ENCODE measurements at regions not wholly inside any gene's neighbourhood (a gene's known extent, or its start where the extent isn't known, plus 50 kb on each side); places are given as distances from the start of the nearest gene placed in this dataset.
A peak's percentile ranks its signal among the peaks of the same experiment; 100 is the strongest.

DNA sequence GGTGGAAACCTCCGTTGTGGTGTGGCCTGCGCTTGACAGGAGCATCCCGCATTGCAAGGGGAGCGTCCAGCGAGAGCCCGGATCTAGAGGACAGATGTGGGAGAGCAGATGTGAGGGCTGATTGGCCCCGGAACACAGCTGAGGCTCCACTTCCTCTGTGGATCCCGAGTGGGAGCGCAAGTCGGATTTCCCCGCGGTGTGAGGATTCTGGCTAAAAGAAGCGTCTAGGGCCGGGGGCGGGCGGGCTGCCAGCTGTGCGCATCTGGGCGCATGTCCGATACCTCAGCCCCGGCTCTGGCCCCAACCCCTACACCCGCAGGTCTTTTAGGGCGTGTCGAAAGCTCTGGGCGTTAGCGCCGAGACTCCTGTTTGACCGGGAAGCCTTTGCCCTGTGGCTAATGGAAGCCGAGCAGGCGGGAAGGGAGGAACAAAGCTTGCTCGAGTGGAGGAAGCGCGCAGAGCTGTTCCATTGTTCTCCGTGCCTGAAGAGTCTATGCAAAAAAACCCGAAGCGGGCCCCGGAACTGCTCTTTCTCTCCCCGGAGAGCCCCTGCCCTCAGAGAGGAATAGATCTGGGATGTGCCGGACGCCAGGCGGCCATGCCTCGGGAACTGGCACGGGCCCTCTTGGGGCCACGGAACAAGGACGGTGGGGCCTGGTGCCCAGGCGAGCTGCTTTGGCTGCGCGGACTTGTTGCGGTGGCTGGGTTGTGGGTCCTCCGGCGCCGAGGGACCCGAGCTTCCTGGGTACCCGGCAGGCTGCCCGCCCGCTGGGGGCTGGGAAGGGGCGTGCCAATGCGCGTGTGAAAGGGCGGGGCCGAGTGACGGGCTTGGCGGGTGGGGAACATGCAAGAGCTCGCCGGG, 111.1 kb downstream of the NAV1 start:
- Histone ChIP-seq H3K9ac (ENCODE audit: low read depth in 1 of 2, low read length in 2 of 2) (no peak overlapping the region), H3K4me1 (ENCODE audit: control insufficient read depth in 4 of 4, insufficient read depth in 4 of 4, low read length in 3 of 4) (peaks cover 9 to 26% (median 18%) of the 10 kb centered on the region in 4 donors), H3K27me3 (ENCODE audit: control insufficient read depth in 4 of 4, insufficient read depth in 4 of 4, low read length in 3 of 4) (peaks cover 0 to 2% (median 0%) of the 10 kb centered on the region in 4 donors), H3K9me3 (ENCODE audit: control insufficient read depth in 4 of 4, low read length in 3 of 4) (no peaks in the 10 kb centered on the region), H3K36me3 (ENCODE audit: control insufficient read depth in 4 of 4, insufficient read depth in 3 of 4, low read depth in 1 of 4, low read length in 3 of 4) (no peaks in the 10 kb centered on the region), H3K4me3 (ENCODE audit: low read depth in 1 of 3, low read length in 3 of 3) (peak overlapping the region in 2 of 3 donors; percentile 24 to 33), H3K27ac (ENCODE audit: low read depth in 1 of 2, low read length in 2 of 2) (no peak overlapping the region)
- DNase-seq (ENCODE audit: low spot score): peak; percentile 38
- 7% methylated on average over 64 of the region's 64 CpGs for whole genome bisulfite sequencing
- TF ChIP-seq RXRA (IDR thresholded peaks at IDR 0.05) (no peak), FOXA1 (IDR thresholded peaks at IDR 0.05) (no peak), SP1 (IDR thresholded peaks at IDR 0.05) (no peak), RAD21 (IDR thresholded peaks at IDR 0.05) (no peak), TAF1 (conservative IDR thresholded peaks at IDR 0.05) (no peak), HNF4A (conservative IDR thresholded peaks at IDR 0.05) (no peak), YY1 (IDR thresholded peaks at IDR 0.05) (no peak), NR2F2 (IDR thresholded peaks at IDR 0.05) (no peak), HNF4G (IDR thresholded peaks at IDR 0.05) (no peak), EGR1 (IDR thresholded peaks at IDR 0.05; ENCODE audit: low read depth in 2 of 2) (no peak)
- TF ChIP-seq, protein P1, sequence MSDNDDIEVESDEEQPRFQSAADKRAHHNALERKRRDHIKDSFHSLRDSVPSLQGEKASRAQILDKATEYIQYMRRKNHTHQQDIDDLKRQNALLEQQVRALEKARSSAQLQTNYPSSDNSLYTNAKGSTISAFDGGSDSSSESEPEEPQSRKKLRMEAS (IDR thresholded peaks at IDR 0.05): no peak
- TF ChIP-seq, protein P2, sequence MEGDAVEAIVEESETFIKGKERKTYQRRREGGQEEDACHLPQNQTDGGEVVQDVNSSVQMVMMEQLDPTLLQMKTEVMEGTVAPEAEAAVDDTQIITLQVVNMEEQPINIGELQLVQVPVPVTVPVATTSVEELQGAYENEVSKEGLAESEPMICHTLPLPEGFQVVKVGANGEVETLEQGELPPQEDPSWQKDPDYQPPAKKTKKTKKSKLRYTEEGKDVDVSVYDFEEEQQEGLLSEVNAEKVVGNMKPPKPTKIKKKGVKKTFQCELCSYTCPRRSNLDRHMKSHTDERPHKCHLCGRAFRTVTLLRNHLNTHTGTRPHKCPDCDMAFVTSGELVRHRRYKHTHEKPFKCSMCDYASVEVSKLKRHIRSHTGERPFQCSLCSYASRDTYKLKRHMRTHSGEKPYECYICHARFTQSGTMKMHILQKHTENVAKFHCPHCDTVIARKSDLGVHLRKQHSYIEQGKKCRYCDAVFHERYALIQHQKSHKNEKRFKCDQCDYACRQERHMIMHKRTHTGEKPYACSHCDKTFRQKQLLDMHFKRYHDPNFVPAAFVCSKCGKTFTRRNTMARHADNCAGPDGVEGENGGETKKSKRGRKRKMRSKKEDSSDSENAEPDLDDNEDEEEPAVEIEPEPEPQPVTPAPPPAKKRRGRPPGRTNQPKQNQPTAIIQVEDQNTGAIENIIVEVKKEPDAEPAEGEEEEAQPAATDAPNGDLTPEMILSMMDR (IDR thresholded peaks at IDR 0.05; ENCODE audit: low read depth, low read length, missing input control): no peak
- TF ChIP-seq, protein P3, sequence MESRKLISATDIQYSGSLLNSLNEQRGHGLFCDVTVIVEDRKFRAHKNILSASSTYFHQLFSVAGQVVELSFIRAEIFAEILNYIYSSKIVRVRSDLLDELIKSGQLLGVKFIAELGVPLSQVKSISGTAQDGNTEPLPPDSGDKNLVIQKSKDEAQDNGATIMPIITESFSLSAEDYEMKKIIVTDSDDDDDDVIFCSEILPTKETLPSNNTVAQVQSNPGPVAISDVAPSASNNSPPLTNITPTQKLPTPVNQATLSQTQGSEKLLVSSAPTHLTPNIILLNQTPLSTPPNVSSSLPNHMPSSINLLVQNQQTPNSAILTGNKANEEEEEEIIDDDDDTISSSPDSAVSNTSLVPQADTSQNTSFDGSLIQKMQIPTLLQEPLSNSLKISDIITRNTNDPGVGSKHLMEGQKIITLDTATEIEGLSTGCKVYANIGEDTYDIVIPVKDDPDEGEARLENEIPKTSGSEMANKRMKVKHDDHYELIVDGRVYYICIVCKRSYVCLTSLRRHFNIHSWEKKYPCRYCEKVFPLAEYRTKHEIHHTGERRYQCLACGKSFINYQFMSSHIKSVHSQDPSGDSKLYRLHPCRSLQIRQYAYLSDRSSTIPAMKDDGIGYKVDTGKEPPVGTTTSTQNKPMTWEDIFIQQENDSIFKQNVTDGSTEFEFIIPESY (IDR thresholded peaks at IDR 0.05): no peak

DNA sequence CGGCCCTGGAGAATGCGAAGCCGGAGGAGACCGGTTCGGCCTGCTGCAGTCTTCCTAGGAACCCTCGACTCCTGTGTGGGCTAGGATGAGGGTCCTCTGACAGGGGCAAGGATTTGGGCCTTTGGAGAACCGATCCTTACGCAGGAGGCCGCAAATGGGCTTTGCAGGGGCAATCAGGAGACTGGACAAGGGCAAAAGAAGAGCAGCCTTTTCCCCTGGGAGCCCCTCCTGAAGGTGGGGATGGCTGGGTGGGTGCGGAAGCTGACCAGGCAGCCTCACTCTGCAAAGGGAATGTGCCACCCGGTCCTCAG, 111.7 kb downstream of the NAV1 start:
- TF ChIP-seq, protein P1 (IDR thresholded peaks at IDR 0.05): no peak
- TF ChIP-seq, protein P4, sequence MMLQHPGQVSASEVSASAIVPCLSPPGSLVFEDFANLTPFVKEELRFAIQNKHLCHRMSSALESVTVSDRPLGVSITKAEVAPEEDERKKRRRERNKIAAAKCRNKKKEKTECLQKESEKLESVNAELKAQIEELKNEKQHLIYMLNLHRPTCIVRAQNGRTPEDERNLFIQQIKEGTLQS (IDR thresholded peaks at IDR 0.05): no peak
- no peaks in the 10 kb centered on the region for H3K36me3 ChIP-seq (ENCODE audit: control insufficient read depth in 4 of 4, insufficient read depth in 3 of 4, low read depth in 1 of 4, low read length in 3 of 4)
- no peak overlapping the region for H3K27ac ChIP-seq (ENCODE audit: low read depth in 1 of 2, low read length in 2 of 2)
- H3K9me3 ChIP-seq (ENCODE audit: control insufficient read depth in 4 of 4, low read length in 3 of 4): no peaks in the 10 kb centered on the region
- 28% methylated on average over 11 of the region's 11 CpGs for WGBS
- no peak for DNase-seq (ENCODE audit: low spot score)
- H3K27me3 ChIP-seq (ENCODE audit: control insufficient read depth in 4 of 4, insufficient read depth in 4 of 4, low read length in 3 of 4): peaks cover 0 to 2% (median 0%) of the 10 kb centered on the region in 4 donors
- H3K9ac ChIP-seq (ENCODE audit: low read depth in 1 of 2, low read length in 2 of 2): no peak overlapping the region
- peaks cover 9 to 26% (median 18%) of the 10 kb centered on the region in 4 donors for H3K4me1 ChIP-seq (ENCODE audit: control insufficient read depth in 4 of 4, insufficient read depth in 4 of 4, low read length in 3 of 4)
- H3K4me3 ChIP-seq (ENCODE audit: low read depth in 1 of 3, low read length in 3 of 3): peak overlapping the region in 1 of 3 donors; percentile 24

All from liver (tissue), 8 donors.